OCI-LY7 (cell line): ENCODE measurements at regions not wholly inside any gene's neighbourhood (a gene's known extent, or its start where the extent isn't known, plus 50 kb on each side); places are given as distances from the start of the nearest gene placed in this dataset.
"Not testable (repeated sequence)": the region's sequence is repeated elsewhere in the genome, so short reads cannot be mapped to it uniquely, and the experiment has no call there.

ENCODE experiments used
- BruUV-seq: library from RNA; stranded (reverse); fragments of 400-500 nt; replicated peaks from 2 replicates; lab custom pipeline; 2021; lab: Mats Ljungman, UMichigan
- CTCF ChIA-PET: fragments of 300-600 bp; sonication (Branson Sonifier 250); formaldehyde crosslinking; loops from one replicate; lab custom pipeline; 2022; ENCODE audit warnings: antibody characterized with exemption; ENCODE audit not compliant: unreplicated experiment; lab: Charles Lee
- POLR2A ChIA-PET: fragments of 300-600 bp; sonication (Branson Sonifier 250); formaldehyde crosslinking; loops from one replicate; lab custom pipeline; 2022; ENCODE audit warnings: antibody characterized with exemption; lab: Charles Lee
- DNase-seq: peaks from one replicate; pipeline ENCODE4 v3.0.0-alpha.2; 2015; ENCODE audit warnings: low spot score
- H2AFZ ChIP-seq: fragments of 200-600 bp; sonication (generic), shearing (Covaris generic); 2 replicates; pipeline ENCODE4 v1.6.1; 2014; ENCODE audit warnings: mild to moderate bottlenecking, antibody characterized with exemption, low read length, moderate library complexity
- H3K27ac ChIP-seq: fragments of 200-600 bp; sonication (generic); 2 replicates; pipeline ENCODE4 v1.5.1; 2014; ENCODE audit warnings: mixed run types, low read depth, mild to moderate bottlenecking, moderate library complexity, low read length, inconsistent platforms; ENCODE audit not compliant: poor library complexity, severe bottlenecking
- H3K36me3 ChIP-seq: fragments of 200-600 bp; sonication (generic); 2 replicates; pipeline ENCODE4 v1.6.1; 2014; ENCODE audit warnings: mild to moderate bottlenecking, antibody characterized with exemption, low read length, moderate library complexity, mixed read lengths; ENCODE audit not compliant: insufficient read depth
- H3K4me1 ChIP-seq: fragments of 200-600 bp; sonication (generic); 2 replicates; pipeline ENCODE4 v1.5.1; 2014; ENCODE audit warnings: mild to moderate bottlenecking, low read length; ENCODE audit not compliant: insufficient read depth, poor library complexity, severe bottlenecking
- H3K4me2 ChIP-seq: fragments of 200-600 bp; sonication (generic); 2 replicates; pipeline ENCODE4 v1.6.1; 2014; ENCODE audit warnings: mild to moderate bottlenecking, low read length
- H3K4me3 ChIP-seq: fragments of 200-600 bp; sonication (generic); 2 replicates; pipeline ENCODE4 v1.5.1; 2014; ENCODE audit warnings: mild to moderate bottlenecking, low read depth, low read length; ENCODE audit not compliant: poor library complexity, severe bottlenecking
- H3K79me2 ChIP-seq: fragments of 200-600 bp; sonication (generic); 2 replicates; pipeline ENCODE4 v1.6.1; 2016; ENCODE audit warnings: low read depth, mild to moderate bottlenecking, low read length, moderate library complexity, mixed read lengths; ENCODE audit not compliant: insufficient read depth
- H3K9me2 ChIP-seq: fragments of 200-600 bp; sonication (generic); 2 replicates; pipeline ENCODE4 v1.6.1; 2016; ENCODE audit warnings: mild to moderate bottlenecking, low read length, mixed read lengths; ENCODE audit not compliant: insufficient read depth
- H3K9me3 ChIP-seq: fragments of 200-600 bp; sonication (generic); 2 replicates; pipeline ENCODE4 v1.6.1; 2014; ENCODE audit warnings: mild to moderate bottlenecking, mixed run types, low read length, mixed read lengths
- H4K20me1 ChIP-seq: fragments of 200-600 bp; sonication (generic); 2 replicates; pipeline ENCODE4 v1.6.1; 2014; ENCODE audit warnings: mild to moderate bottlenecking, antibody characterized with exemption, low read length, moderate library complexity, mixed read lengths; ENCODE audit not compliant: insufficient read depth
- EZH2phosphoT487 ChIP-seq: fragments of 200-600 bp; sonication (generic); IDR thresholded peaks from 2 replicates; pipeline ENCODE4 v1.6.1; 2018; ENCODE audit warnings: low read depth, borderline replicate concordance, mild to moderate bottlenecking, mixed run types, antibody characterized with exemption, low read length, moderate library complexity, mixed read lengths
- intact Hi-C: fragments of 100-400 bp; cut with micrococcal nuclease; formaldehyde crosslinking; loops from one replicate; pipeline ENCODE4 v1.10.0; 2022; ENCODE audit not compliant: unreplicated experiment
- TF ChIP-seq, protein P1 (sequence below): fragments of 200-600 bp; sonication (generic); conservative IDR thresholded peaks from 2 replicates; pipeline ENCODE4 v1.5.1; 2014; ENCODE audit warnings: mild to moderate bottlenecking, antibody characterized with exemption, low read length, moderate library complexity, mixed read lengths

- intact Hi-C loops, result no loop called here
- BruUV-seq, result no TSS peak
- H3K9me2 ChIP-seq, result no peaks in the 10 kb centered on the region
- H3K27ac ChIP-seq, result no peak overlapping the region
- H3K36me3 ChIP-seq, result no peaks in the 10 kb centered on the region
- no peak for TF ChIP-seq EZH2phosphoT487
- TF ChIP-seq, protein P1, sequence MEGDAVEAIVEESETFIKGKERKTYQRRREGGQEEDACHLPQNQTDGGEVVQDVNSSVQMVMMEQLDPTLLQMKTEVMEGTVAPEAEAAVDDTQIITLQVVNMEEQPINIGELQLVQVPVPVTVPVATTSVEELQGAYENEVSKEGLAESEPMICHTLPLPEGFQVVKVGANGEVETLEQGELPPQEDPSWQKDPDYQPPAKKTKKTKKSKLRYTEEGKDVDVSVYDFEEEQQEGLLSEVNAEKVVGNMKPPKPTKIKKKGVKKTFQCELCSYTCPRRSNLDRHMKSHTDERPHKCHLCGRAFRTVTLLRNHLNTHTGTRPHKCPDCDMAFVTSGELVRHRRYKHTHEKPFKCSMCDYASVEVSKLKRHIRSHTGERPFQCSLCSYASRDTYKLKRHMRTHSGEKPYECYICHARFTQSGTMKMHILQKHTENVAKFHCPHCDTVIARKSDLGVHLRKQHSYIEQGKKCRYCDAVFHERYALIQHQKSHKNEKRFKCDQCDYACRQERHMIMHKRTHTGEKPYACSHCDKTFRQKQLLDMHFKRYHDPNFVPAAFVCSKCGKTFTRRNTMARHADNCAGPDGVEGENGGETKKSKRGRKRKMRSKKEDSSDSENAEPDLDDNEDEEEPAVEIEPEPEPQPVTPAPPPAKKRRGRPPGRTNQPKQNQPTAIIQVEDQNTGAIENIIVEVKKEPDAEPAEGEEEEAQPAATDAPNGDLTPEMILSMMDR, result no peak
- H2AFZ ChIP-seq, result no peak overlapping the region
- ChIA-PET POLR2A (interaction anchor here (0.6 kb wide), 1 partner anchor 19 kb away, joined by 3 read pairs; no protein-coding TSS in a partner anchor), CTCF (no interaction called here)
- H4K20me1 ChIP-seq, result no peaks in the 10 kb centered on the region
- H3K4me3 ChIP-seq, result no peak overlapping the region
- no peaks in the 10 kb centered on the region for H3K4me1 ChIP-seq
- H3K4me2 ChIP-seq, result no peak overlapping the region
- 0 out of 2 replicates have a peak, but pooled peaks cover 5% of the 10 kb centered on the region for H3K9me3 ChIP-seq
- no peak for DNase-seq
- H3K79me2 ChIP-seq, result no peaks in the 10 kb centered on the region
Observed at GRCh38 chr19:56976995-56977906, 136.7 kb upstream of the PEG3 start.

- 0 out of 2 replicates have a peak, but pooled peaks cover 5% of the 10 kb centered on the region for H3K9me3 ChIP-seq
- H4K20me1 ChIP-seq, result no peaks in the 10 kb centered on the region
- no peak for DNase-seq
- intact Hi-C loops, result no loop called here
- POLR2A ChIA-PET, result no interaction called here
- no peak overlapping the region for H3K4me3 ChIP-seq
- BruUV-seq, result no TSS peak
- no peaks in the 10 kb centered on the region for H3K36me3 ChIP-seq
- no peak overlapping the region for H2AFZ ChIP-seq
- no peak overlapping the region for H3K27ac ChIP-seq
- H3K4me2 ChIP-seq, result no peak overlapping the region
- H3K4me1 ChIP-seq, result no peaks in the 10 kb centered on the region
- TF ChIP-seq, protein P1, result no peak
- TF ChIP-seq EZH2phosphoT487, result no peak
- no peaks in the 10 kb centered on the region for H3K79me2 ChIP-seq
- no peaks in the 10 kb centered on the region for H3K9me2 ChIP-seq
- CTCF ChIA-PET, result no interaction called here
Observed at GRCh38 chr19:56978023-56978565, 137.6 kb upstream of the PEG3 start.

DNA sequence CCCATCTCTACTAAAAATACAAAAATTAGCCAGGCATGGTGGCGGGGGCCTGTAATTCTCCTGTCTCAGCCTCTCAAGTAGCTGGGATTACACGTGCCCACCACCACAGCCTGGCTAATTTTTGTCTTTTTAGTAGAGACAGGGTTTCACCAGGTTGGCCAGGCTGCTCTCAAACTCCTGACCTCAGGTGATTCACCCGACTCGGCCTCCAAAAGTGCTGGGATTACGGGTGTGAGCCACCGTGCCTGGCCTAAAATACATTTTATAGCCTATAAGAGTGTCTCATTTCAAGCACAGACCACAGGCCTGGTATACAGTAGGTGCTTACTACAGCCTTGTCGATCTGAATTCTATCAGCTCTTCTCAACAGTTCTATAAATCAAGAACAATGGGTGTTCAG is 139.5 kb upstream of the USP29 start:
- H3K4me2 ChIP-seq, H4K20me1 ChIP-seq, CTCF ChIA-PET, H3K9me3 ChIP-seq, H3K4me1 ChIP-seq, H3K79me2 ChIP-seq, POLR2A ChIA-PET, intact Hi-C loops, H3K4me3 ChIP-seq, H3K27ac ChIP-seq, H3K36me3 ChIP-seq, H2AFZ ChIP-seq, BruUV-seq, DNase-seq, H3K9me2 ChIP-seq: not testable (repeated sequence)
